ENCODE measurements at regions not wholly inside any gene's neighbourhood (a gene's known extent, or its start where the extent isn't known, plus 50 kb on each side); places are given as distances from the start of the nearest gene placed in this dataset.

- peaks cover 2% of the 10 kb centered on the region for H3K9me3 ChIP-seq (ENCODE audit: low read length)
- H3K36me3 ChIP-seq (ENCODE audit: insufficient read depth, low read length): no peaks in the 10 kb centered on the region
- peaks cover 17% of the 10 kb centered on the region for H3K4me1 ChIP-seq (ENCODE audit: insufficient read depth, low read length)
- no peak overlapping the region for H2AFZ ChIP-seq (ENCODE audit: low read depth, low read length)
- H3K27me3 ChIP-seq (ENCODE audit: insufficient read depth, low read length): no peaks in the 10 kb centered on the region
- H3K4me3 ChIP-seq (ENCODE audit: low read length): no peak overlapping the region
Measured at GRCh38 chr16:85178006-85178591, 65.8 kb upstream of the CIBAR2 start.

GRCh38 chr16:85178596-85178995, 66.3 kb upstream of the CIBAR2 start:
- Histone ChIP-seq H3K36me3 (ENCODE audit: insufficient read depth, low read length) (no peaks in the 10 kb centered on the region), H3K4me3 (ENCODE audit: low read length) (no peak overlapping the region), H3K9me3 (ENCODE audit: low read length) (peaks cover 5% of the 10 kb centered on the region), H3K27me3 (ENCODE audit: insufficient read depth, low read length) (no peaks in the 10 kb centered on the region), H2AFZ (ENCODE audit: low read depth, low read length) (no peak overlapping the region), H3K4me1 (ENCODE audit: insufficient read depth, low read length) (peaks cover 14% of the 10 kb centered on the region)

- Histone ChIP-seq H3K4me1 (ENCODE audit: insufficient read depth, low read length) (peaks cover 12% of the 10 kb centered on the region), H3K36me3 (ENCODE audit: insufficient read depth, low read length) (no peaks in the 10 kb centered on the region), H3K27me3 (ENCODE audit: insufficient read depth, low read length) (no peaks in the 10 kb centered on the region), H2AFZ (ENCODE audit: low read depth, low read length) (no peak overlapping the region), H3K9me3 (ENCODE audit: low read length) (peaks cover 11% of the 10 kb centered on the region), H3K4me3 (ENCODE audit: low read length) (no peak overlapping the region)
Measured at GRCh38 chr16:85179344-85180046, 67.2 kb upstream of the CIBAR2 start.

- Histone ChIP-seq H3K4me3 (ENCODE audit: low read length) (no peak overlapping the region), H3K27me3 (ENCODE audit: insufficient read depth, low read length) (no peaks in the 10 kb centered on the region), H2AFZ (ENCODE audit: low read depth, low read length) (no peak overlapping the region), H3K9me3 (ENCODE audit: low read length) (peaks cover 17% of the 10 kb centered on the region), H3K36me3 (ENCODE audit: insufficient read depth, low read length) (no peaks in the 10 kb centered on the region), H3K4me1 (ENCODE audit: insufficient read depth, low read length) (peaks cover 12% of the 10 kb centered on the region)
Measured at GRCh38 chr16:85180047-85180826, 68.0 kb upstream of the CIBAR2 start.

- Histone ChIP-seq H3K4me1 (ENCODE audit: insufficient read depth, low read length) (peaks cover 12% of the 10 kb centered on the region), H2AFZ (ENCODE audit: low read depth, low read length) (no peak overlapping the region), H3K4me3 (ENCODE audit: low read length) (no peak overlapping the region), H3K36me3 (ENCODE audit: insufficient read depth, low read length) (no peaks in the 10 kb centered on the region), H3K9me3 (ENCODE audit: low read length) (peaks cover 19% of the 10 kb centered on the region), H3K27me3 (ENCODE audit: insufficient read depth, low read length) (no peaks in the 10 kb centered on the region)
Measured at GRCh38 chr16:85180827-85181738, 68.8 kb upstream of the CIBAR2 start.

GRCh38 chr16:85181739-85182129, 69.5 kb upstream of the CIBAR2 start:
- no peaks in the 10 kb centered on the region for H3K36me3 ChIP-seq (ENCODE audit: insufficient read depth, low read length)
- H2AFZ ChIP-seq (ENCODE audit: low read depth, low read length): no peak overlapping the region
- H3K4me3 ChIP-seq (ENCODE audit: low read length): no peak overlapping the region
- peaks cover 12% of the 10 kb centered on the region for H3K4me1 ChIP-seq (ENCODE audit: insufficient read depth, low read length)
- peaks cover 19% of the 10 kb centered on the region for H3K9me3 ChIP-seq (ENCODE audit: low read length)
- H3K27me3 ChIP-seq (ENCODE audit: insufficient read depth, low read length): no peaks in the 10 kb centered on the region

GRCh38 chr16:85182286-85182685, 70.0 kb upstream of the CIBAR2 start:
- no peak overlapping the region for H3K4me3 ChIP-seq (ENCODE audit: low read length)
- no peaks in the 10 kb centered on the region for H3K27me3 ChIP-seq (ENCODE audit: insufficient read depth, low read length)
- peaks cover 19% of the 10 kb centered on the region for H3K9me3 ChIP-seq (ENCODE audit: low read length)
- no peak overlapping the region for H2AFZ ChIP-seq (ENCODE audit: low read depth, low read length)
- H3K4me1 ChIP-seq (ENCODE audit: insufficient read depth, low read length): peaks cover 12% of the 10 kb centered on the region
- no peaks in the 10 kb centered on the region for H3K36me3 ChIP-seq (ENCODE audit: insufficient read depth, low read length)

- Histone ChIP-seq H3K4me1 (ENCODE audit: insufficient read depth, low read length) (peaks cover 12% of the 10 kb centered on the region), H3K27me3 (ENCODE audit: insufficient read depth, low read length) (no peaks in the 10 kb centered on the region), H3K4me3 (ENCODE audit: low read length) (no peak overlapping the region), H3K36me3 (ENCODE audit: insufficient read depth, low read length) (no peaks in the 10 kb centered on the region), H3K9me3 (ENCODE audit: low read length) (peaks cover 19% of the 10 kb centered on the region), H2AFZ (ENCODE audit: low read depth, low read length) (no peak overlapping the region)
Measured at GRCh38 chr16:85182774-85183173, 70.5 kb upstream of the CIBAR2 start.

- peaks cover 12% of the 10 kb centered on the region for H3K4me1 ChIP-seq (ENCODE audit: insufficient read depth, low read length)
- no peak overlapping the region for H2AFZ ChIP-seq (ENCODE audit: low read depth, low read length)
- H3K36me3 ChIP-seq (ENCODE audit: insufficient read depth, low read length): no peaks in the 10 kb centered on the region
- H3K9me3 ChIP-seq (ENCODE audit: low read length): peaks cover 19% of the 10 kb centered on the region
- no peak overlapping the region for H3K4me3 ChIP-seq (ENCODE audit: low read length)
- no peaks in the 10 kb centered on the region for H3K27me3 ChIP-seq (ENCODE audit: insufficient read depth, low read length)
Measured at GRCh38 chr16:85183564-85183963, 71.3 kb upstream of the CIBAR2 start.

- Histone ChIP-seq H3K36me3 (ENCODE audit: insufficient read depth, low read length) (no peaks in the 10 kb centered on the region), H3K9me3 (ENCODE audit: low read length) (peaks cover 19% of the 10 kb centered on the region), H3K4me3 (ENCODE audit: low read length) (no peak overlapping the region), H3K4me1 (ENCODE audit: insufficient read depth, low read length) (peaks cover 12% of the 10 kb centered on the region), H2AFZ (ENCODE audit: low read depth, low read length) (no peak overlapping the region), H3K27me3 (ENCODE audit: insufficient read depth, low read length) (no peaks in the 10 kb centered on the region)
Measured at GRCh38 chr16:85184404-85184803, 72.1 kb upstream of the CIBAR2 start.

- H3K4me3 ChIP-seq (ENCODE audit: low read length): no peak overlapping the region
Measured at GRCh38 chr16:85185303-85186100, 73.2 kb upstream of the CIBAR2 start.

GRCh38 chr16:85187002-85187401, 74.7 kb upstream of the CIBAR2 start:
- Histone ChIP-seq H3K9me3 (ENCODE audit: low read length) (peaks cover 21% of the 10 kb centered on the region), H3K4me1 (ENCODE audit: insufficient read depth, low read length) (no peaks in the 10 kb centered on the region), H2AFZ (ENCODE audit: low read depth, low read length) (no peak overlapping the region), H3K36me3 (ENCODE audit: insufficient read depth, low read length) (no peaks in the 10 kb centered on the region), H3K4me3 (ENCODE audit: low read length) (no peak overlapping the region), H3K27me3 (ENCODE audit: insufficient read depth, low read length) (no peaks in the 10 kb centered on the region)

More at GRCh38 chr16:85185303-85186100, 73.2 kb upstream of the CIBAR2 start:
- H3K36me3 ChIP-seq (ENCODE audit: insufficient read depth, low read length): no peaks in the 10 kb centered on the region
- H3K9me3 ChIP-seq (ENCODE audit: low read length): peaks cover 21% of the 10 kb centered on the region
- no peak overlapping the region for H2AFZ ChIP-seq (ENCODE audit: low read depth, low read length)
- H3K4me1 ChIP-seq (ENCODE audit: insufficient read depth, low read length): peaks cover 12% of the 10 kb centered on the region
- no peaks in the 10 kb centered on the region for H3K27me3 ChIP-seq (ENCODE audit: insufficient read depth, low read length)
